Cardiac muscle cell (in vitro differentiated cells and primary cell): ENCODE measurements at regions not wholly inside any gene's neighbourhood (a gene's known extent, or its start where the extent isn't known, plus 50 kb on each side); places are given as distances from the start of the nearest gene placed in this dataset.

Experiments used
- DNase-seq, 2 donors: peaks; one replicate each; pipeline versions ENCODE4 v3.0.0 to v3.0.0-alpha.2; 2010 to 2017; ENCODE audit warnings: low read depth in 1 of 2, low spot score in 1 of 2
- H3K27ac ChIP-seq: fragments of 200-600 bp; sonication (generic); 2 replicates; pipeline ENCODE4 v1.5.1; 2016
- H3K27me3 ChIP-seq: fragments of 200-600 bp; sonication (generic); 2 replicates; pipeline ENCODE4 v1.6.0; 2016; ENCODE audit warnings: control low read depth
- H3K36me3 ChIP-seq: fragments of 200-600 bp; sonication (generic); 2 replicates; pipeline ENCODE4 v1.5.1; 2016; ENCODE audit warnings: control low read depth
- H3K4me1 ChIP-seq: fragments of 200-600 bp; sonication (generic); 2 replicates; pipeline ENCODE4 v1.8.1; 2017; ENCODE audit warnings: low read depth, mild to moderate bottlenecking, mixed run types
- H3K4me3 ChIP-seq: fragments of 200-600 bp; sonication (generic); 2 replicates; pipeline ENCODE4 v1.5.1; 2016; ENCODE audit warnings: mild to moderate bottlenecking
- H3K9me3 ChIP-seq: fragments of 200-600 bp; sonication (generic); 2 replicates; pipeline ENCODE4 v1.5.1; 2017; ENCODE audit warnings: low read depth, mild to moderate bottlenecking, control low read depth
- CTCF ChIP-seq: IDR thresholded peaks from 2 replicates; pipeline ENCODE4 v1.5.1; 2012; ENCODE audit warnings: low read depth, mild to moderate bottlenecking, low read length

- no peaks in the 10 kb centered on the region for H3K36me3 ChIP-seq
- H3K4me3 ChIP-seq: no peak overlapping the region
- H3K9me3 ChIP-seq: no peaks in the 10 kb centered on the region
- DNase-seq: peak; percentile 44 to 75
- peaks cover 15% of the 10 kb centered on the region for H3K4me1 ChIP-seq
- H3K27me3 ChIP-seq: no peaks in the 10 kb centered on the region
- no peak for TF ChIP-seq CTCF
- peak overlapping the region; percentile 52 for H3K27ac ChIP-seq
Measured at GRCh38 chr9:96048104-96048955, 172.8 kb downstream of the ERCC6L2 start.

GRCh38 chr9:96047741-96048103 is 172.2 kb downstream of the ERCC6L2 start:
- Histone ChIP-seq H3K27me3 (no peaks in the 10 kb centered on the region), H3K27ac (peak overlapping the region; percentile 52), H3K4me1 (peaks cover 15% of the 10 kb centered on the region), H3K9me3 (no peaks in the 10 kb centered on the region), H3K4me3 (no peak overlapping the region), H3K36me3 (no peaks in the 10 kb centered on the region)
- DNase-seq: peak in 1 of 2 donors; percentile 20
- no peak for TF ChIP-seq CTCF

- no peak overlapping the region for H3K27ac ChIP-seq
- no peaks in the 10 kb centered on the region for H3K36me3 ChIP-seq
- H3K27me3 ChIP-seq: no peaks in the 10 kb centered on the region
- H3K4me1 ChIP-seq: peaks cover 21% of the 10 kb centered on the region
- DNase-seq: no peak
- TF ChIP-seq CTCF: no peak
- H3K9me3 ChIP-seq: no peaks in the 10 kb centered on the region
- H3K4me3 ChIP-seq: no peak overlapping the region
Measured at GRCh38 chr9:96047116-96047639, 171.7 kb downstream of the ERCC6L2 start.

GRCh38 chr9:96045811-96046210 is 170.3 kb downstream of the ERCC6L2 start:
- no peak overlapping the region for H3K27ac ChIP-seq
- no peak overlapping the region for H3K4me3 ChIP-seq
- H3K36me3 ChIP-seq: no peaks in the 10 kb centered on the region
- no peaks in the 10 kb centered on the region for H3K9me3 ChIP-seq
- no peaks in the 10 kb centered on the region for H3K27me3 ChIP-seq
- H3K4me1 ChIP-seq: peaks cover 22% of the 10 kb centered on the region
- no peak for TF ChIP-seq CTCF
- no peak for DNase-seq

GRCh38 chr9:96044401-96044800 is 168.9 kb downstream of the ERCC6L2 start:
- H3K36me3 ChIP-seq: no peaks in the 10 kb centered on the region
- no peak overlapping the region for H3K4me3 ChIP-seq
- no peak overlapping the region for H3K27ac ChIP-seq
- H3K4me1 ChIP-seq: peaks cover 22% of the 10 kb centered on the region
- TF ChIP-seq CTCF: no peak
- H3K27me3 ChIP-seq: no peaks in the 10 kb centered on the region
- H3K9me3 ChIP-seq: no peaks in the 10 kb centered on the region
- no peak for DNase-seq
